Activated effector memory CD4-positive, alpha-beta T cell treated with anti-CD3 and anti-CD28 coated beads, Interleukin-2, amount 50 U/mL, for 16 hours (primary cell): ENCODE measurements at regions not wholly inside any gene's neighbourhood (a gene's known extent, or its start where the extent isn't known, plus 50 kb on each side); places are given as distances from the start of the nearest gene placed in this dataset.

Experiments used
- DNase-seq: peaks from one replicate; pipeline ENCODE4 v3.0.0-alpha.2; 2020

GRCh38 chr18:76252880-76253279 is 242.2 kb downstream of the ZNF516 start:
- no peak for DNase-seq

DNA sequence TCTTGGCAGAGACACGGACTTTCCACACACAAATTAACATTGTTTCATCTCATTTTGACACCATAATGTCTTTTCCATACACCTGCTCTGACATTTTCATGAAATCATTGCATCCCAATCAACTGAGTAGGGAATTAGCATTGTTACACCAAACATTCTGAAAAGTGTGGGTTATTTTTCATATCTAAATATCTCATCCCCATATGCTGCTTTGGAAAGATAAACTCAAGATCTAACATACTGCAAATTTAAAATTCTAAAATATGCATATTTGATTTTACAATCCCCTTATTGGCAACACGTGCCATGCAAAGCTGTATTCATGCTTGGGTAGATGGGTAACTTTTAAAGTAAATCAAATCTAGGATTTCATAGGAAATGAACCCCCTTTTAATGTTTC is 242.9 kb downstream of the ZNF516 start:
- no peak for DNase-seq

- no peak for DNase-seq
Measured at GRCh38 chr18:76251691-76252090, 243.4 kb downstream of the ZNF516 start.

DNA sequence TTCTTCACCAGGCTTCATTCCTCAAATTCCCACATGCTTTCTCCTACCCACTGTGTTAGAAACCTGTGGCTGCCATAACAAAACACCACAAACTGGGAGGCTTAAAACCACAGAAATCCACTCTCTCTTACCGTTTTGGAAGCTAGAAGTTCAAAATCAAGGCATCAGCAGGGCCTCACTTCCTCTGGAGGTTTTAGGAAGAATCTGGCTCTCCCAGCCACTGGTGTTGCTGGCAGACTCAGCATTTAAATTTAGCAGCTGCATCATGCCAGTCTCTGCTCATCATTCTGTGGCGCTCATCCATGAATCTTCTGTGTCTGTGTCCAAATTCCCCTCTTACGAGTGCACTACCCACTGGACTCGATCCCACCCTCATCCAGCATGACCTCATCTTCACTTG is 248.5 kb downstream of the ZNF516 start:
- no peak for DNase-seq

DNA sequence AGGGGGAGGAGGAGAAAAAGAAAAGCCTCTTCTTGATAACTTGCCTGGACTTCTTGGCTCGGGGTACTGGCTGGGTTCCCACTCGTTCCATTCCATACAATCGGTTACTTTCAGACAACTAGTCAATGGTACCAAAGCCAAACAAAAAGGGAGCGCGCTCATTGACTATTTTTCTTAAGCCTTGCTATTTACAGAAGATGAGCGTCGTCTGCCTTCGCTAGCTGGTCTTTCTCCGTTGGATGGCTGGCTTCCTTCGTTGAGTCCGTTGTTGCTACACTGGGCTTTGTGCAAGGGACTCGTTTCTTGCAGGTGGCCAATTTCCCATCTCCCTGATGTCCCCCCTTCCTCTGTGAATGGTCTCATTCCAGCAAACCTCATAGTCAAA is 260.4 kb downstream of the ZNF516 start:
- no peak for DNase-seq

DNA sequence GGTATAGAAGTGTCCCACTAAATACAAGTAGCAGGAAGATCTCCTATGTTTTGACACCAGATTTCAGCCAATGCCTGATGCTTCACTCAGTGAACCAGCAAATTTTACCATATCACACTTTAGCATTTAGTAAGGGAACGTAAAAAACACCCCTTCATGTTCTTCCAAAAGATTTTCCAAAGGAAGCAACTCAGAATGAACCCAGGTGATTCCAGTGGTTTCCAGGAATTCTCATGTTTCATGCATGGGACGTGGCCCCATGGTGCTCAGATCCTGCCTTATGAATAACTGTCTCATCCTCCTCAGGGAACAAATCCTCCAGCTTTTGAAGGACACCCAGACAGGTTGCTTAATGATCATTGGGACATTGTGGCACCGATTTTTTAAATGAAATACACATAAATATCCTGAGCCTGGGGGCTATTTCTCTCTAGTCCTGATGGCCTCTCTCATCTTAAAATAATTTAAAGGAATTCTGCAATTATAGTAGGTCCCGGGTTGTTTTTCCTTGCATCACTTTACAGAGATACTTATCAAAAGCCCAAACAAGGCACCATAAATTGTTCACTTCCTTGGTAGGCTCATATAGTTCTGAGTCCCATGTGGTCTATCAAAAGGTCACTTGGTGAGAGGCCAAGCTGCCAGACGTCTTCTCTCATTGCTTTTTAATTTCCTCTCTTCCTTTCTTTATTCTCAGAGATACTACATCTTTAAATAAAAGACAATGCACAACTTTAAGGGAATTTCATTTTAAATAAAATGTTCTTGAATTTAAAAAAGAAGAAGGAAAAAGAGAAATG is 261.0 kb downstream of the ZNF516 start:
- no peak for DNase-seq

GRCh38 chr18:76233406-76233805 is 261.6 kb downstream of the ZNF516 start:
- DNase-seq: no peak

DNA sequence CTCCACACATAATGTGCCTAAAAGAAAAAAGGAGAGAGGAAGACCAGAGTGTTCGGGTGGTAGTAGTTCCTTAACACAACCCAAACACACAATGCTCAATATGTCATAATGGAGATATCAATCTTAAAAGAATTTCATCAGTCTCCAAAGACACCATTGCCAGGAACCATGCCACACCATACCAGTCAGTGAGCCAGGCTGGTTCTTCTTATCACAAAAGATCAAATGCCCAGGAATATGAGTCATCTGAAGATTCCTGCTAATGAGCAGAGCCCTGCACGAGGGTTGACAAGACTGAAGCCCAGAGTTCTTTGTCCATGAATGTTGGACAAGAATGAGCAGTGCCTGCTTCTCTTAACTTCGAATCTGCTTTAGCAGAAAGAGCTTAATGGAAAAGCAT is 262.3 kb downstream of the ZNF516 start:
- DNase-seq: no peak

DNA sequence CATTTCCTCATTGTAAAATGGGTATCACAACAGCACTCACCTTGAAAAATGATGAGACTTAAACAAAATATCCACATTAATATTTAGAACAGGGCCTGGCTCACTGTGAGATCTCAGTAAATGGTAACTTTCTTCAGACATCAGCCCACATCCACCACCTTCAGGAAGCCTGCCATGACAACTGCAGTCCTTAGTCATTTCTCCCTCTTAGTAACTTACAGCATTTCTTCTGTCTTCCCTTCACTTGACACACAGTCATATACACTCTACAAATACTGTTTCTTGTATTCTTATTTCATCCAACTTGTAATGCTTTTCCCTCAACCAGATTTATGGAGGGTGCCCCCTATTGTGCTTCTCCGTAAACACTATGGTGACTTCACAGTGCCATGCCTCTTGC is 263.0 kb downstream of the ZNF516 start:
- no peak for DNase-seq

DNA sequence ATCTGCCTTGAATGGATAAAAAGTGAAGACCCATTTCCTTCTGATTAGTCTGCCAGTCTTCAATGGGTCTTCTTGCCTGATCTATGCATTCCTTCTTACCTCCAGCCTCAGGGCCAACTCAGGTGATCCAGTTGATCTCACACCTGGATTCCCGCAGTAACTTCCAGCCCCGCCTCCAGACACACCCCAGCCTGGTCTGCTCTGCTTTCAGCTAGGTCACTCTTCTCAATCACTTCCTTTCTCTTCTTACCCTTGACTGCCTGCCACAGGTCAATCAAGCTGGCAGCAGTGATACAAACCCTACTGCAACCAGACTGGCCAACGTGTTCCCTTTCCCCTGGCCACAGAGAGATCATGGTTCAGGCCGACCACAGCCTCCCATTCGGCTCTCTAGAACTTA is 263.6 kb downstream of the ZNF516 start:
- DNase-seq: no peak

DNA sequence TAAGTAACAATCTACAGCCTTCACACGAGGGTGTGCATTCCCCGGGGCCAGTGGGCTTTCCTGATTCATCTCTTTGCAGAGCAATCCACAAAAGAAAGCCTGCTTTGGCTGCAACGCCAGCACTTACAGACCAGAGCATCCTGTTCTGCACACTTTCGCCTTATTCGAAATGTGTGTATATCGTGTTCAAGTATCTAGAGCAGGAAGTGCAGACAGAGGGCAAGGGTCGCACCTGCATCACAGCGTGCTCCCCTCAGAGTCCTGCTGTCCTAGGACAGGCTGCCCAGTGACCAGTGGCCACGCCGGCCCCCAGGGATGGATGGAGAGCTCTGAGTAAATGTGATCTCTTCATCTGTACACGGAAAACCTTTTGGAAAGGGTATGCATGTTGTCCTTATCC is 264.3 kb downstream of the ZNF516 start:
- DNase-seq: no peak

GRCh38 chr18:76228716-76229115 is 266.3 kb downstream of the ZNF516 start:
- no peak for DNase-seq

DNA sequence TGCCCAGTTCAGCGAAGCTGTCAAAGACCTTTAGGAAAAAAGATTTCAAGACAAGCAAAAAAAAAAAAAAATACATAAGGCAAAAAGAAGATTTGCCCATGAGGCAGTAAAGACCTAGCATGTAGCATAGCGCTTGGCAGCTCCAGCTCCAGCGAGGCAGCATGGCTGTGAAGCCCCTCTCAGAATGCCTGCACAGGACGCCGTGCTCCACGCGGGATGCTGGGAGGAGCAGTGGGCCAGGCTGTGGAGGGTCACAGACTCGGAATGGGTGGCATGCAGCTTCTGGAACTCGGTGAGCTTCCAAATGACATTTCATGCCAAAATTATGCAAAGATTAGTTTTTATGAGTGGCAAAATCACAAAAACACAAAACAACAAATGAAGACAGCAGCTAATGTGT is 267.3 kb downstream of the ZNF516 start:
- DNase-seq: no peak

GRCh38 chr18:76223403-76223802 is 271.6 kb downstream of the ZNF516 start:
- no peak for DNase-seq

DNA sequence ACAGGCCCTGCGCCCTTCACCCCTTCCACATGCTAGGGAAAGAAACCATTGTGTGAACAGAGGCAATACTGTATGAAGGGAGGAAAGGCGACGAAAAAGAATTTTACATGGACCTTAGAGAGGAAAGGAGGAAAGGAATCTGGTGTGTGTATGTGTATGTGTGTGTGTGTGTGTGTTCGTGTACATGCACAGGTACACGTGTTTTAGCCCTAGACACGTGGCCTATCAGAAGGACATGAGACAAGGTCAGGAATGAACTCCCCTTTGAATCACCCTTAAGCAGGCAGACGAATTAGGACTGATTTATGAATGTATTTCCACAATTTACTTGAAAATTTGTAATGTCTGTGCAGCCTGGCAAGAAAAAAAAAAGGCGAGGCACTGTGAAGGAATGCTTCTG is 276.0 kb downstream of the ZNF516 start:
- no peak for DNase-seq

GRCh38 chr18:76216096-76216495 is 278.9 kb downstream of the ZNF516 start:
- DNase-seq: no peak

DNA sequence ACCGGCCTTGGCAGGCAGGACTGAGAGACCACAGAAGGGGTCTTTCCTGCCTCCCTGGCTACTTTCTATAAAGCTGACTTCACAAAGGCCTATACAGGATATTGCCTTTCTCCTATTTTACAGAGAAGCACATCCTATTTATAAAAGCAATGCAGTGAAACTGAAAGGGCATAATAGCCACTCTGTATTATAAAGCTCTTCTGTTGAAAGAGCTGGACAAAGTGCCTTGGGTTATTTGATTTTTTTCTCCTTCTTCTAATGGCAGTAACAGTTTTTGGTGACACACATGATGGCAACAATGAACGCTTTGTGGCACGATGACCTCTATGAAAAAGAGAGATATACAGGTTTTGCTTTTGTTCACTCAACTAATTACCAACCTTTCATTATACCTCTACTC is 281.1 kb downstream of the ZNF516 start:
- DNase-seq: no peak

GRCh38 chr18:76212960-76213359 is 282.1 kb downstream of the ZNF516 start:
- no peak for DNase-seq

- DNase-seq: no peak
Measured at GRCh38 chr18:76209597-76209996, 285.4 kb downstream of the ZNF516 start.

DNA sequence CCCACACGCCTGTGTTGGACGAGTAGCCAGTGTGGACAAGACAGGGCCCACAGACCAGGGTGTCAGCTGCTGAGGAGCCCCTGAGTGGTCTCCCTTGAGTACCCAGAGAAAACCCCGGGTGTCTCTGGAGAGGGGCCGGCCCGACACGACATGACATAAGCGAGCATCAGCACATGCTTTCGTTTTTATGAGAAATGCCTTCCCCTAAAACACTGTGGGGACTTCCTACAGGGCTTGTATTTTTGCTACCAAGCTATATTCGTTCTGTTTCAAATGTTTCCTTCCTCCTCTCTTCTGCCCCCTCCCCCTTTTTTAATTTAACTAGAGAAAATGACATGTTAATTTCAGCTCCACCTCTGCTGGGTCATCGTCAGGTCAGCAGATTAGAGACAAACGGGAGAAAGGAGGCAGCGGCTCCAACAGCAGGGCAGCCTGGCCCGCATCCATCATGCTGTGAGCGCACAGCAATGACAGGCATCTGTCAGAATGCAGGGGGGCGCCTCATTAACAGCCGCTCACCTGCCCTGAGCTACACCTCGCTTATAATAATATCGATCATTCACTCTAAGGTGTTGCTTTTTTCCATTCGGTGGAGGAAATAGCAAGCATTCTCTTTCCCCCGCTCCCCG is 286.2 kb downstream of the ZNF516 start:
- DNase-seq: no peak

- DNase-seq: no peak
Measured at GRCh38 chr18:76205906-76206305, 289.1 kb downstream of the ZNF516 start.

DNA sequence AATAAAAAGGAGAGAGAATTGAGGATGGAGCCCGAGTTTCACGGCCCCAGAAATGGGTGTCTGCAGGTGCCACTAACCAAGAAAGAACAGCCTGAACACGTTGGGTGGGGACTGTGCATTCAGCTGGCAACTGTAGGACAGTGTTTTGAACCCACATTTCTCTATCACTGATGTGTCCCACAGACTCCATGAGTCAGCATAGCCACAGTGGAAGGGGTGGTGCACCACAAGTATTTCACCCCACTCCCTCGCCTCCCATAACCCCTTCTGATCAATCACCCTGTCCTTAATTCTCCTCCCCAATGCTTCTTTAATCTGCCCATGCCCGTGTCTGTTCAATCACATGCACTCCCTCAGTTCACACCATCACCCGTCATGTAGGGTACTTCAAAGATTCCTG is 291.5 kb downstream of the ZNF516 start:
- DNase-seq: no peak

DNA sequence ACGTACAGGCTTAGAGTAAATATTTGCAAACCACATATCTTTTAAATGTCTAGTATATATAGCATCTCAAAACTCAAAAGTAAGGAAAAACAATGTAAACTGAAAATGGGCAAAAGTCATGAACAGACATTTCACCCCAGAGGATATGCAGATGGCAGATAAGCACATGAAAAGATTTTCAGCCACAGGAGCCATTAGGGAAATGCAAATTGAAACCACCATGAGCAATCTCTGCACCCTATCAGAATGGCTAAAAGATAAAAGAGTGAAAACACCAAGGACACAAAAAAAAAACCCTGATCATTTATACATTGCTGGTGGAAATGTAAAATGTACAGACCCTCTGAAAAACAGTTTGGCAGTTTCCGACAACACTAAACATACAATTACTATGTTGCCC is 292.7 kb downstream of the ZNF516 start:
- DNase-seq: no peak

DNA sequence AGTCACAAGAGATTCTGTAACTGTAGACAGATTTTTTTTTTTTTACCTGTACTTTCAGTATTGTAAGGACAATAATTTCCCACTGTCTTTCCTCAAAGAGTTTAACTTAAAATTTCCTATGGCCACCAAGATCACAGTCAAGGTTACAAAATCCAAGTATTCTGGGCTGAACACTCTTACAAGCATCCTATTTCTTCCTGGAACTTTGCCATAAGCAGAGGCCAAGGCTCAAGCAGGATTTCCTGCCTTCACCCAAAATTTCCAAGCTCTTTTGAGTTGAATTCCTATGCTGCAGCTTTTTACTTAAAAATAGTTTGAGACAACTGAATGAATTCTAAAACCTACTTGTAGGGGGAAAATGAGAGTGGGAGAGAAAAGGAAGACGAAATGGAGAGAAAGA is 299.4 kb downstream of the ZNF516 start:
- no peak for DNase-seq

GRCh38 chr18:76188097-76188496 is 306.9 kb downstream of the ZNF516 start:
- no peak for DNase-seq
